GM06990 (cell line): ENCODE measurements at regions not wholly inside any gene's neighbourhood (a gene's known extent, or its start where the extent isn't known, plus 50 kb on each side); places are given as distances from the start of the nearest gene placed in this dataset.
"Not testable (repeated sequence)": the region's sequence is repeated elsewhere in the genome, so short reads cannot be mapped to it uniquely, and the experiment has no call there.

Experiments used
- DNase-seq: peaks from one replicate; pipeline ENCODE4 v3.0.0-alpha.2; 2011; ENCODE audit not compliant: insufficient read length; ENCODE audit errors: extremely low read depth
- H3K27me3 ChIP-seq: replicated peaks from 2 replicates; pipeline ENCODE4 v1.6.0; 2011; ENCODE audit warnings: low read length; ENCODE audit not compliant: control insufficient read depth, insufficient read depth
- H3K36me3 ChIP-seq: 2 replicates; pipeline ENCODE4 v1.5.1; 2011; ENCODE audit warnings: low read length; ENCODE audit not compliant: control insufficient read depth, insufficient read depth
- H3K4me3 ChIP-seq: replicated peaks from 2 replicates; pipeline ENCODE4 v1.5.1; 2011; ENCODE audit warnings: low read depth, mild to moderate bottlenecking, control low read depth, low read length
- TF ChIP-seq, protein P1 (sequence below): IDR thresholded peaks from 2 replicates; pipeline ENCODE4 v1.5.1; 2011; ENCODE audit warnings: low read length, control low read depth, mild to moderate bottlenecking, inconsistent platforms; ENCODE audit not compliant: insufficient read depth, poor library complexity, severe bottlenecking

DNA sequence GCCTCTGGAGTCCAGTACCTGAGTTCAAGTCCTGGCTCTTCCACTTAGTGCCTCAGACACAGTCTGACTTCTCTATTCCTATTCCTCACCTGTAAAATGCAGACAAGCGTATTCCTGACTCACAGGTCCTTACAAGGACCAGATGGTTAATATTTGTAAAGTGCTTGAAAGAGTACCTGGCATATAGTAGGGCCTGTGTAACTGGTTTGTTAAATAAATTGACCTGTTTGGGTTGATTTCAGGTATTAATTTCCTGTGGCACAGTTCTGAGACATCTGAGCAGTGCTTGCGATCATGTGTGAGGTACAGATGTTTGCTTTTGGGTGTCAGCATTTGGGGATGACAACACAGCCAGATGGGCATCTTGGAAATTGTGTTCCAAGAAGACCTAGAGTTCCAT lies 127.5 kb downstream of the APIP start:
- TF ChIP-seq, protein P1, sequence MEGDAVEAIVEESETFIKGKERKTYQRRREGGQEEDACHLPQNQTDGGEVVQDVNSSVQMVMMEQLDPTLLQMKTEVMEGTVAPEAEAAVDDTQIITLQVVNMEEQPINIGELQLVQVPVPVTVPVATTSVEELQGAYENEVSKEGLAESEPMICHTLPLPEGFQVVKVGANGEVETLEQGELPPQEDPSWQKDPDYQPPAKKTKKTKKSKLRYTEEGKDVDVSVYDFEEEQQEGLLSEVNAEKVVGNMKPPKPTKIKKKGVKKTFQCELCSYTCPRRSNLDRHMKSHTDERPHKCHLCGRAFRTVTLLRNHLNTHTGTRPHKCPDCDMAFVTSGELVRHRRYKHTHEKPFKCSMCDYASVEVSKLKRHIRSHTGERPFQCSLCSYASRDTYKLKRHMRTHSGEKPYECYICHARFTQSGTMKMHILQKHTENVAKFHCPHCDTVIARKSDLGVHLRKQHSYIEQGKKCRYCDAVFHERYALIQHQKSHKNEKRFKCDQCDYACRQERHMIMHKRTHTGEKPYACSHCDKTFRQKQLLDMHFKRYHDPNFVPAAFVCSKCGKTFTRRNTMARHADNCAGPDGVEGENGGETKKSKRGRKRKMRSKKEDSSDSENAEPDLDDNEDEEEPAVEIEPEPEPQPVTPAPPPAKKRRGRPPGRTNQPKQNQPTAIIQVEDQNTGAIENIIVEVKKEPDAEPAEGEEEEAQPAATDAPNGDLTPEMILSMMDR, result no peak
- DNase-seq, result no peak
- Histone ChIP-seq H3K27me3 (no peaks in the 10 kb centered on the region), H3K36me3 (no peaks in the 10 kb centered on the region), H3K4me3 (no peak overlapping the region)

DNA sequence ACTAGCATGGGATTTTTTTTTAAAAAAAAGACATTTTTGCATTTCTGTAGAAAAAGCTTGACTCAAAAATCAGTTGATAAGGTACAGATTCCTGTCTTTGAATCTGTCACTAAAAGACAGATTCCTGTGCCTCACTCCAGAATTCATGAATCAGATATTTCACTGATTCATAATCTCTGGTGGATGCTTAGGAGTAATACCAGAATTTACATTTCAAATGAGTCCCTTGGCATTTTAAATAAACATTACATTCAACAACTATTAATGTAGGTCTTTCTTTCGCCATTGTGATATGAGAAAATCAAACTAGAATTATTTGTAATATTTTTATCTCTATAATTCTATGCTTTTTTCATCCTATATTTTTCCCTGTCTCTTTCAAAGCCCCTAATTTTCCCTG lies 128.3 kb downstream of the APIP start:
- DNase-seq, result no peak
- Histone ChIP-seq H3K27me3 (no peaks in the 10 kb centered on the region), H3K36me3 (no peaks in the 10 kb centered on the region), H3K4me3 (no peak overlapping the region)
- TF ChIP-seq, protein P1, result no peak

DNA sequence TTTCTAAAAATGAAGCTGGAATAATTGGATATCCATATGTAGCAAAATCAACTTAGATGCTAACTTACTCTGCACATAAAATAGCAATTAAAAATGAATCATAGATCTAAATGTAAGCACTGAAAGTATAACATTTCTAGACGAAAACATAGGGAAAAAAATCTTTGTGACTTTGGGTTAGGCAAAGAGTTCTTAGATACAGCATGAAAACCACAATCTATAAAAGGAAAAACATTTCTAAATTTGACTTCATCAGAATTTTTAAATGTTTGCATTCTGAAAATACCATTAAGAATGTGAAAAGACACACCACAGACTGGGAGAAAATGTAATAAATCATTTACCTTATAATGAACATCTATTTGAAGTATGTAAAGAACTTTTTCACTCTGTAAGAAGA lies 128.8 kb downstream of the APIP start:
- no peak for DNase-seq

DNA sequence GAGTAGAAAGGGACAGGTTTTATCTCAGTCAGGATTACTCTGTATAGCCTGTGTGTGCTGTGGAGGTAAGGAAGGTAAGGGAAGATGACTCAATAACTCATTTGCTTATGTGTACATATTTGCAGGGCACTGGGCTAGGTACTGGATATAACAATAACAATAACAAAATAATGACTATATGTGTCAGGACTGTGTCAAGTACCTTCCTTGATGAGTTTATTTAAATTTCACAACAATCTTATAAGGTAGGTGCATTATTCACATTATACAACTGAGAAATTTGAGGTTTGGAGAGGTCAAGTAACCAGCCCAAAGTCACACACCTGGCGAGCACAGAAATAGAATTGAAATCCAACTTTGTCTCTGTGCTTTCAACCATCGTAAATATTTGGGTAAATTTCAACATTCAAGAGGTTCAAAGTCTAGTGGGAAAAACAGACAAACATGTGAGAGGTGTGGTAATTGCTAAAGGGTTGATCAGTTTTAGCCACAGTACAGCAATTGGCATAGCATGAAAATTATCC lies 131.8 kb downstream of the APIP start:
- DNase-seq, result no peak
- no peak overlapping the region for H3K4me3 ChIP-seq
- H3K36me3 ChIP-seq, result no peaks in the 10 kb centered on the region
- TF ChIP-seq, protein P1, result no peak
- H3K27me3 ChIP-seq, result no peaks in the 10 kb centered on the region

More for the DNA sequence above, 128.8 kb downstream of the APIP start:
- Histone ChIP-seq H3K27me3 (no peaks in the 10 kb centered on the region), H3K4me3 (no peak overlapping the region), H3K36me3 (no peaks in the 10 kb centered on the region)
- TF ChIP-seq, protein P1, result no peak

DNA sequence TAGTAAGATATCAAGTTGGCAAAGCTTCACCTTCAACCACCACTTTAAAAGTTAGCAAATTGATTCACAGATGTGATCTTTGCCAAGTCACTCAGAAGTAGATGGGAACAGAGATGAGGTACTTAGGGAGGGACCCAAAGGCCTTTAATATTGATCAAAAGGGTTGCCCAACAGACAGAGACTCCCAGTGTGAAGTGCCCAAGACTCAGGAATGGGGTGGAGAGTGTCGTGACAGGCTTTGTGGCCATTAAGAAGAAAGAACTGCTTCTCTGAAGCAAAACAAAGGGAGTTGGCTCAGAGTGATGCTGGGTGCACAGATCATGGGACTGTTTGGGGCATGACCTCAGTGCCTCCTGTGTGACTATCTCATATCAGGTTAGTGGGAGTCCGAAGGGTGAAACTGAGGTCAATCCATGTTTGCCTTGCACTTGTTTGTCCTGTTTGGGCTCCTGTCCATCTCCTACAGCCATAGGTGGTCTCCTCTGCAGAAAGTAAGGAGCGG lies 132.3 kb downstream of the APIP start:
- DNase-seq, result no peak
- TF ChIP-seq, protein P1, result no peak

DNA sequence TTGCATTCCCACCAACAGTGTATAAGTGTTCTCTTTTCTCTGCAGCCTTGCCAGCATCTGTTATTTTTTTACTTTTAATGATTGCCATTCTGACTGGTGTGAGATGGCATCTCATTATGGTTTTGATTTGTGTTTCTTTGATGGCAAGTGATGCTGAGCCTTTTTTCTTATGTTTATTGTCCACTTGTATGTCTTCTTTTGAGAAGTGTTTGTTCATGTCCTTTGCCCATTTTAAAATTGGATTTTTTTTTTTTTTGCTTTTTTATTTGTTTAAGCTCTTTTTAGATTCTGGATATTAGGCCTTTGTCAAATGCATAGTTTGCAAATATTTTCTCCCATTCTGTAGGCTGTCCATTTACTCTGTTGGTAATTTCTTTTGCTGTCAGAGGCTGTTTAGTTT lies 134.4 kb downstream of the APIP start:
- H3K36me3 ChIP-seq, DNase-seq, H3K4me3 ChIP-seq, H3K27me3 ChIP-seq: not testable (repeated sequence)

More for the DNA sequence above, 132.3 kb downstream of the APIP start:
- H3K4me3 ChIP-seq, result no peak overlapping the region
- no peaks in the 10 kb centered on the region for H3K36me3 ChIP-seq
- no peaks in the 10 kb centered on the region for H3K27me3 ChIP-seq
